Endodermal cell (in vitro differentiated cells): ENCODE measurements at regions not wholly inside any gene's neighbourhood (a gene's known extent, or its start where the extent isn't known, plus 50 kb on each side); places are given as distances from the start of the nearest gene placed in this dataset.

ENCODE experiments used
- DNase-seq: peaks from one replicate; pipeline ENCODE4 v3.0.0-alpha.2; 2017
- H3K27ac ChIP-seq: 2 replicates; pipeline ENCODE4 v1.5.1; 2013; ENCODE audit warnings: mild to moderate bottlenecking, low read depth, low read length, moderate library complexity
- H3K27me3 ChIP-seq: 2 replicates; pipeline ENCODE4 v1.6.1; 2013; ENCODE audit warnings: mild to moderate bottlenecking, low read length, moderate library complexity; ENCODE audit not compliant: insufficient read depth, control insufficient read depth, poor library complexity, severe bottlenecking
- H3K36me3 ChIP-seq: 2 replicates; pipeline ENCODE4 v1.7.0; 2013; ENCODE audit warnings: mild to moderate bottlenecking, low read length, moderate library complexity; ENCODE audit not compliant: control insufficient read depth, insufficient read depth
- H3K4me1 ChIP-seq: one replicate; pipeline ENCODE4 v1.7.0; 2013; ENCODE audit warnings: low read length; ENCODE audit not compliant: control insufficient read depth, insufficient read depth
- H3K4me3 ChIP-seq: 2 replicates; pipeline ENCODE4 v1.5.1; 2013; ENCODE audit warnings: mild to moderate bottlenecking, low read length, moderate library complexity
- H3K9ac ChIP-seq: 2 replicates; pipeline ENCODE4 v1.6.1; 2013; ENCODE audit warnings: mild to moderate bottlenecking, low read length, moderate library complexity; ENCODE audit not compliant: poor library complexity, severe bottlenecking; ENCODE audit errors: extremely low read depth
- H3K9me3 ChIP-seq: 2 replicates; pipeline ENCODE4 v1.6.1; 2013; ENCODE audit warnings: mild to moderate bottlenecking, low read length, moderate library complexity; ENCODE audit not compliant: control insufficient read depth
- H3K27ac Mint-ChIP-seq: 2 replicates; pipeline ENCODE4 v1.8.0; 2020; ENCODE audit warnings: mixed read lengths
- H3K27me3 Mint-ChIP-seq: 2 replicates; pipeline ENCODE4 v1.8.0; 2021; ENCODE audit warnings: mild to moderate bottlenecking, mixed read lengths; ENCODE audit not compliant: insufficient read depth
- H3K36me3 Mint-ChIP-seq: 2 replicates; pipeline ENCODE4 v1.8.0; 2020; ENCODE audit warnings: low read depth, mixed read lengths
- H3K4me1 Mint-ChIP-seq: 2 replicates; pipeline ENCODE4 v1.8.0; 2020; ENCODE audit warnings: mixed read lengths
- H3K4me3 Mint-ChIP-seq: 2 replicates; pipeline ENCODE4 v1.8.0; 2020; ENCODE audit warnings: mild to moderate bottlenecking, moderate library complexity, mixed read lengths
- H3K9me3 Mint-ChIP-seq: 2 replicates; pipeline ENCODE4 v1.8.0; 2020; ENCODE audit warnings: mild to moderate bottlenecking, mixed read lengths
- WGBS, 2 experiments: methylation state at CpG; one replicate each; pipeline versions ENCODE4 v1.1.5 to v1.1.7; 2013; ENCODE audit warnings: missing lambda C conversion rate in 2 of 2, mixed read lengths in 1 of 2; ENCODE audit not compliant: insufficient coverage in 1 of 2, insufficient read length in 1 of 2; 5-methylcytosine and 5-hydroxymethylcytosine counted together
- TF ChIP-seq, protein P1 (sequence below): fragments of 200-600 bp; sonication (generic); conservative IDR thresholded peaks from 2 replicates; pipeline ENCODE4 v1.5.0; 2021; ENCODE audit warnings: antibody characterized with exemption, mild to moderate bottlenecking

DNA sequence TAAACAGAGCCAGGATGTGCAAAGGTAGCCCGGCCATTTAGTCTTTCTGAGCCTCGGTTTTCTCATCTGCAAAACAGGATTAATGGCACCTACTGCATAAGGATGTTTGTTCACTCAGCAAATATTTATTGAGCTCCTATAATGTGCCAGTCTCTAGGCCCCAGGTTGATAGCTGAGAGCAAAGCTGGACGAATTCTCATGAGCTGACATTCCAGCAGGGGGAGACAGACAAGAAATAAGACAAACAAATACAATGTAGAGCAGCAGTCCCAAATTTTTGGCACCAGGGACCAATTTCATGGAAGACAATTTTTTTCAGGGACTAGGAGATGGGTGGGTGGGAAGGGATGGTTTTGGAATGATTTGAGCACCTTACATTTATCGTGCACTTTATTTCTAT, 74.3 kb upstream of the PAX7 start:
- H3K4me3 Mint-ChIP-seq: no peak overlapping the region
- no peak for DNase-seq
- TF ChIP-seq, protein P1, sequence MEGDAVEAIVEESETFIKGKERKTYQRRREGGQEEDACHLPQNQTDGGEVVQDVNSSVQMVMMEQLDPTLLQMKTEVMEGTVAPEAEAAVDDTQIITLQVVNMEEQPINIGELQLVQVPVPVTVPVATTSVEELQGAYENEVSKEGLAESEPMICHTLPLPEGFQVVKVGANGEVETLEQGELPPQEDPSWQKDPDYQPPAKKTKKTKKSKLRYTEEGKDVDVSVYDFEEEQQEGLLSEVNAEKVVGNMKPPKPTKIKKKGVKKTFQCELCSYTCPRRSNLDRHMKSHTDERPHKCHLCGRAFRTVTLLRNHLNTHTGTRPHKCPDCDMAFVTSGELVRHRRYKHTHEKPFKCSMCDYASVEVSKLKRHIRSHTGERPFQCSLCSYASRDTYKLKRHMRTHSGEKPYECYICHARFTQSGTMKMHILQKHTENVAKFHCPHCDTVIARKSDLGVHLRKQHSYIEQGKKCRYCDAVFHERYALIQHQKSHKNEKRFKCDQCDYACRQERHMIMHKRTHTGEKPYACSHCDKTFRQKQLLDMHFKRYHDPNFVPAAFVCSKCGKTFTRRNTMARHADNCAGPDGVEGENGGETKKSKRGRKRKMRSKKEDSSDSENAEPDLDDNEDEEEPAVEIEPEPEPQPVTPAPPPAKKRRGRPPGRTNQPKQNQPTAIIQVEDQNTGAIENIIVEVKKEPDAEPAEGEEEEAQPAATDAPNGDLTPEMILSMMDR: peak; percentile 72
- Histone ChIP-seq H3K4me1 (peaks cover 6% of the 10 kb centered on the region), H3K9ac (no peak overlapping the region), H3K9me3 (no peaks in the 10 kb centered on the region), H3K36me3 (no peaks in the 10 kb centered on the region), H3K4me3 (no peak overlapping the region), H3K27me3 (peaks cover 22% of the 10 kb centered on the region), H3K27ac (no peak overlapping the region)
- peaks cover 31% of the 10 kb centered on the region for H3K27me3 Mint-ChIP-seq
- peaks cover 17% of the 10 kb centered on the region for H3K4me1 Mint-ChIP-seq
- no peak overlapping the region for H3K27ac Mint-ChIP-seq
- H3K9me3 Mint-ChIP-seq: no peaks in the 10 kb centered on the region
- 54 to 89% methylated on average over 2 to 3 of the region's 4 CpGs for WGBS, 2 experiments
- H3K36me3 Mint-ChIP-seq: no peaks in the 10 kb centered on the region

DNA sequence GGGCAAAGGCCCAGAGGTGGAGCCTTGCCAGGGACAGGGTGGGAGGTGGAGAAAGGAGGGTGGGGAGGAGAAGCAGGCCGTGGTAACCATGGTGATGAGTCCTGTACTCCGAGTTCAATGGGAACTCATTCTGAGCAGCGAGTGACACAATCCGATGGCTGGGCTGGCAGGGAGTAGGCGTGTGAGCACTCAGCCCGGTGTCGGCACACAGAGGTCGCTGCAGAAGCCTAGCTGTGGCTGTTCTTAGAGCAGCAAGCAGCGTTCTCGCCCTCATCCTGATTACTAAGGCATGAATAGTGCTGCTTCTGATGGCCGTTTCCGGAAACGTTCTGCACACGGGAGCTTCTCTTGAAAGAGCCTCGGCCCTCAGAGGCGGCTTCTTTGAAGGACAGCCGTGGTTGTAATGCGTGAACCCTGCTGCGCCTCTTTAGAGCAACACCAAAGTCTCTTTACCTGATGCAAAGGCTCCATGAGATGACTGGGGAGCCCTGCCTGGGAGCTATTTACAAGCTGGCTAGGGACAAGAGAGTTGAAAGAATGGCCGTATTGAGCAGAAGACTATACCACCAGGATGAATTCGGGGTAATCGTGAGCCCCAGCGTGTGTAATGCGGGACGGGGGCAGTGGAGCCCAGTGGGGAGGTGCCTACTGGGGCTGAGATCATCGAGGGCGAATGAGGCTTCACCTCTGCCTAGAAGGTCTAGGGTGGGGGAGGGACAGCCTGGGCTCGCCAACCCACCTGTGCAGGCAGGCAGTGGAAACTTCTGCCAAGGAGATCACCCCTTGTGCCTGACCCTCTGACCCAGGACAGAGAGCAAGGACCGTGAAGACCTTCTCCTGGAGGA, 72.8 kb upstream of the PAX7 start:
- DNase-seq: peak; percentile 91
- Mint-ChIP-seq H3K4me3 (peak overlapping the region; percentile 44), H3K4me1 (peaks cover 17% of the 10 kb centered on the region), H3K9me3 (no peaks in the 10 kb centered on the region), H3K27me3 (peaks cover 24% of the 10 kb centered on the region), H3K27ac (no peak overlapping the region), H3K36me3 (no peaks in the 10 kb centered on the region)
- peaks cover 6% of the 10 kb centered on the region for H3K4me1 ChIP-seq
- peak overlapping the region; percentile 59 for H3K4me3 ChIP-seq
- TF ChIP-seq, protein P1: peak; percentile 50
- H3K27ac ChIP-seq: no peak overlapping the region
- H3K9ac ChIP-seq: no peak overlapping the region
- peaks cover 22% of the 10 kb centered on the region for H3K27me3 ChIP-seq
- 4 to 9% methylated on average over 23 to 29 of the region's 29 CpGs for WGBS, 2 experiments
- no peaks in the 10 kb centered on the region for H3K9me3 ChIP-seq
- H3K36me3 ChIP-seq: no peaks in the 10 kb centered on the region

DNA sequence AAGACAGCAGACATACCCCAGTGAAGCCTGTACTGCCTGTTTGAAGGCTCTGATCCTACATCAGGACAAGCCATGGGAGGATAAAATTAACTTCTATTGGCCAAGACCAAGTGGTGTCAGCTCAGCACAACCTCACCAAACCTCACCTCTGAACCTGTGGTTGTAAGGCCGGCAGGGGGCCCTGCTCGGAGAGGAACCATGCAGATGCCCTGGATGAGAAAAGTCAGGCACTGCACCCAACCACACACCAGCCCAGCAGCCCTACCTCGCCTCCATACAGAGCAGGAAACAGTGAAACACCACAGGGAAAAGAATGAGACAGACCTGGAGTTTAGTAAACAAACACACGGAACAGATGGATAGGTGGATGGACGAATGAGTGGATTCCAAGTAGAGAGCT, 70.0 kb upstream of the PAX7 start:
- no peaks in the 10 kb centered on the region for H3K9me3 Mint-ChIP-seq
- H3K4me3 Mint-ChIP-seq: no peak overlapping the region
- H3K36me3 Mint-ChIP-seq: no peaks in the 10 kb centered on the region
- no peaks in the 10 kb centered on the region for H3K36me3 ChIP-seq
- H3K27ac Mint-ChIP-seq: no peak overlapping the region
- H3K27ac ChIP-seq: no peak overlapping the region
- no peak overlapping the region for H3K9ac ChIP-seq
- H3K27me3 ChIP-seq: peaks cover 22% of the 10 kb centered on the region
- H3K4me1 Mint-ChIP-seq: peaks cover 17% of the 10 kb centered on the region
- TF ChIP-seq, protein P1: peak; percentile 51
- DNase-seq: peak; percentile 71
- H3K4me1 ChIP-seq: peaks cover 6% of the 10 kb centered on the region
- peaks cover 28% of the 10 kb centered on the region for H3K27me3 Mint-ChIP-seq
- WGBS, 2 experiments: 82 to 89% methylated on average over 2 to 5 of the region's 5 CpGs
- H3K4me3 ChIP-seq: no peak overlapping the region
- no peaks in the 10 kb centered on the region for H3K9me3 ChIP-seq
